OCI-LY7 (cell line): ENCODE measurements at regions not wholly inside any gene's neighbourhood (a gene's known extent, or its start where the extent isn't known, plus 50 kb on each side); places are given as distances from the start of the nearest gene placed in this dataset.
A peak's percentile ranks its signal among the peaks of the same experiment; 100 is the strongest.

Experiments used
- BruUV-seq: library from RNA; stranded (reverse); fragments of 400-500 nt; replicated peaks from 2 replicates; lab custom pipeline; 2021; lab: Mats Ljungman, UMichigan
- CTCF ChIA-PET: fragments of 300-600 bp; sonication (Branson Sonifier 250); formaldehyde crosslinking; loops from one replicate; lab custom pipeline; 2022; ENCODE audit warnings: antibody characterized with exemption; ENCODE audit not compliant: unreplicated experiment; lab: Charles Lee
- POLR2A ChIA-PET: fragments of 300-600 bp; sonication (Branson Sonifier 250); formaldehyde crosslinking; loops from one replicate; lab custom pipeline; 2022; ENCODE audit warnings: antibody characterized with exemption; lab: Charles Lee
- DNase-seq: peaks from one replicate; pipeline ENCODE4 v3.0.0-alpha.2; 2015; ENCODE audit warnings: low spot score
- H2AFZ ChIP-seq: fragments of 200-600 bp; sonication (generic), shearing (Covaris generic); 2 replicates; pipeline ENCODE4 v1.6.1; 2014; ENCODE audit warnings: mild to moderate bottlenecking, antibody characterized with exemption, low read length, moderate library complexity
- H3K27ac ChIP-seq: fragments of 200-600 bp; sonication (generic); 2 replicates; pipeline ENCODE4 v1.5.1; 2014; ENCODE audit warnings: mixed run types, low read depth, mild to moderate bottlenecking, moderate library complexity, low read length, inconsistent platforms; ENCODE audit not compliant: poor library complexity, severe bottlenecking
- H3K36me3 ChIP-seq: fragments of 200-600 bp; sonication (generic); 2 replicates; pipeline ENCODE4 v1.6.1; 2014; ENCODE audit warnings: mild to moderate bottlenecking, antibody characterized with exemption, low read length, moderate library complexity, mixed read lengths; ENCODE audit not compliant: insufficient read depth
- H3K4me1 ChIP-seq: fragments of 200-600 bp; sonication (generic); 2 replicates; pipeline ENCODE4 v1.5.1; 2014; ENCODE audit warnings: mild to moderate bottlenecking, low read length; ENCODE audit not compliant: insufficient read depth, poor library complexity, severe bottlenecking
- H3K4me2 ChIP-seq: fragments of 200-600 bp; sonication (generic); 2 replicates; pipeline ENCODE4 v1.6.1; 2014; ENCODE audit warnings: mild to moderate bottlenecking, low read length
- H3K4me3 ChIP-seq: fragments of 200-600 bp; sonication (generic); 2 replicates; pipeline ENCODE4 v1.5.1; 2014; ENCODE audit warnings: mild to moderate bottlenecking, low read depth, low read length; ENCODE audit not compliant: poor library complexity, severe bottlenecking
- H3K79me2 ChIP-seq: fragments of 200-600 bp; sonication (generic); 2 replicates; pipeline ENCODE4 v1.6.1; 2016; ENCODE audit warnings: low read depth, mild to moderate bottlenecking, low read length, moderate library complexity, mixed read lengths; ENCODE audit not compliant: insufficient read depth
- H3K9me2 ChIP-seq: fragments of 200-600 bp; sonication (generic); 2 replicates; pipeline ENCODE4 v1.6.1; 2016; ENCODE audit warnings: mild to moderate bottlenecking, low read length, mixed read lengths; ENCODE audit not compliant: insufficient read depth
- H3K9me3 ChIP-seq: fragments of 200-600 bp; sonication (generic); 2 replicates; pipeline ENCODE4 v1.6.1; 2014; ENCODE audit warnings: mild to moderate bottlenecking, mixed run types, low read length, mixed read lengths
- H4K20me1 ChIP-seq: fragments of 200-600 bp; sonication (generic); 2 replicates; pipeline ENCODE4 v1.6.1; 2014; ENCODE audit warnings: mild to moderate bottlenecking, antibody characterized with exemption, low read length, moderate library complexity, mixed read lengths; ENCODE audit not compliant: insufficient read depth
- EZH2phosphoT487 ChIP-seq: fragments of 200-600 bp; sonication (generic); IDR thresholded peaks from 2 replicates; pipeline ENCODE4 v1.6.1; 2018; ENCODE audit warnings: low read depth, borderline replicate concordance, mild to moderate bottlenecking, mixed run types, antibody characterized with exemption, low read length, moderate library complexity, mixed read lengths
- intact Hi-C: fragments of 100-400 bp; cut with micrococcal nuclease; formaldehyde crosslinking; loops from one replicate; pipeline ENCODE4 v1.10.0; 2022; ENCODE audit not compliant: unreplicated experiment
- TF ChIP-seq, protein P1 (sequence below): fragments of 200-600 bp; sonication (generic); conservative IDR thresholded peaks from 2 replicates; pipeline ENCODE4 v1.5.1; 2014; ENCODE audit warnings: mild to moderate bottlenecking, antibody characterized with exemption, low read length, moderate library complexity, mixed read lengths

- CTCF ChIA-PET: no interaction called here
- H3K4me2 ChIP-seq: peak overlapping the region; percentile 35
- H3K27ac ChIP-seq: peak overlapping the region; percentile 6
- H3K9me2 ChIP-seq: no peaks in the 10 kb centered on the region
- H3K36me3 ChIP-seq: no peaks in the 10 kb centered on the region; the same call in 1 of the 2 replicates
- H2AFZ ChIP-seq: peak overlapping the region; percentile 33; the same call in 1 of the 2 replicates
- no peaks in the 10 kb centered on the region for H3K79me2 ChIP-seq
- H3K9me3 ChIP-seq: peaks cover 28% of the 10 kb centered on the region
- intact Hi-C loops: no loop called here
- TF ChIP-seq EZH2phosphoT487: no peak
- TF ChIP-seq, protein P1, sequence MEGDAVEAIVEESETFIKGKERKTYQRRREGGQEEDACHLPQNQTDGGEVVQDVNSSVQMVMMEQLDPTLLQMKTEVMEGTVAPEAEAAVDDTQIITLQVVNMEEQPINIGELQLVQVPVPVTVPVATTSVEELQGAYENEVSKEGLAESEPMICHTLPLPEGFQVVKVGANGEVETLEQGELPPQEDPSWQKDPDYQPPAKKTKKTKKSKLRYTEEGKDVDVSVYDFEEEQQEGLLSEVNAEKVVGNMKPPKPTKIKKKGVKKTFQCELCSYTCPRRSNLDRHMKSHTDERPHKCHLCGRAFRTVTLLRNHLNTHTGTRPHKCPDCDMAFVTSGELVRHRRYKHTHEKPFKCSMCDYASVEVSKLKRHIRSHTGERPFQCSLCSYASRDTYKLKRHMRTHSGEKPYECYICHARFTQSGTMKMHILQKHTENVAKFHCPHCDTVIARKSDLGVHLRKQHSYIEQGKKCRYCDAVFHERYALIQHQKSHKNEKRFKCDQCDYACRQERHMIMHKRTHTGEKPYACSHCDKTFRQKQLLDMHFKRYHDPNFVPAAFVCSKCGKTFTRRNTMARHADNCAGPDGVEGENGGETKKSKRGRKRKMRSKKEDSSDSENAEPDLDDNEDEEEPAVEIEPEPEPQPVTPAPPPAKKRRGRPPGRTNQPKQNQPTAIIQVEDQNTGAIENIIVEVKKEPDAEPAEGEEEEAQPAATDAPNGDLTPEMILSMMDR: no peak
- peaks cover 16% of the 10 kb centered on the region for H3K4me1 ChIP-seq
- BruUV-seq: no TSS peak
- no peak overlapping the region for H3K4me3 ChIP-seq
- no peaks in the 10 kb centered on the region for H4K20me1 ChIP-seq
- DNase-seq: peak; percentile 23
- POLR2A ChIA-PET: interaction anchor here (0.9 to 1.7 kb wide), 4 partner anchors 8 to 19 kb away, joined by 3 to 5 read pairs (median 5); no protein-coding TSS in a partner anchor
Measured at GRCh38 chr14:87233806-87234384, 759.1 kb downstream of the GALC start.

DNA sequence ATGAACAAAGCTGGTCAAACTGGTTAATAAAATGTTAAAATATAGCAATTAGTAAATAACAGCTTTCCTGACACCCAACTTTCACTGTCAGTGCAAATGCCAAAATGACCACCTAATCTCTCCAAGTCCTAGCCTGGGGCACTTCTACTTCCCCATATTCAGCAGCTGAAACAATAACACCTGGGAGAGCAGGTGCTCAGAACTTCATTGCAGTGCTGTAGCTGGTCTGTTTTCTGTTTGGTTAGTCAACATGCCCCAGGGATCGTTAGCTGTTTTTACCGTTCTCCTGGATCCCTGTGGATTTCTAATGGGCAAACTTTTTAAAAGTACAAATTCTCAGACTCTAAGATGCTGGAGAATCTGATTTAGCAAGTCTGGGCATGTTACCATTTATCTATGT is 759.7 kb downstream of the GALC start:
- H3K27ac ChIP-seq: peak overlapping the region; percentile 6
- no peaks in the 10 kb centered on the region for H3K9me2 ChIP-seq
- POLR2A ChIA-PET: interaction anchor here (0.6 to 1.7 kb wide), 7 partner anchors 8 to 69 kb away, joined by 3 to 5 read pairs (median 4); no protein-coding TSS in a partner anchor
- BruUV-seq: no TSS peak
- peak overlapping the region; percentile 35 for H3K4me2 ChIP-seq
- CTCF ChIA-PET: interaction anchor here (0.5 kb wide), 1 partner anchor 81 kb away, joined by 3 read pairs; no protein-coding TSS in a partner anchor
- no peaks in the 10 kb centered on the region for H3K79me2 ChIP-seq
- no peaks in the 10 kb centered on the region; the same call in 1 of the 2 replicates for H3K36me3 ChIP-seq
- no peak overlapping the region for H3K4me3 ChIP-seq
- H4K20me1 ChIP-seq: no peaks in the 10 kb centered on the region
- no peak for TF ChIP-seq EZH2phosphoT487
- TF ChIP-seq, protein P1: no peak
- intact Hi-C loops: no loop called here
- peak; percentile 64 for DNase-seq
- peaks cover 16% of the 10 kb centered on the region for H3K4me1 ChIP-seq
- H2AFZ ChIP-seq: peak overlapping the region; percentile 33; the same call in 1 of the 2 replicates
- peaks cover 31% of the 10 kb centered on the region for H3K9me3 ChIP-seq
